ENCODE measurements at regions not wholly inside any gene's neighbourhood (a gene's known extent, or its start where the extent isn't known, plus 50 kb on each side); places are given as distances from the start of the nearest gene placed in this dataset.
"Not testable (repeated sequence)": the region's sequence is repeated elsewhere in the genome, so short reads cannot be mapped to it uniquely, and the experiment has no call there.

DNA sequence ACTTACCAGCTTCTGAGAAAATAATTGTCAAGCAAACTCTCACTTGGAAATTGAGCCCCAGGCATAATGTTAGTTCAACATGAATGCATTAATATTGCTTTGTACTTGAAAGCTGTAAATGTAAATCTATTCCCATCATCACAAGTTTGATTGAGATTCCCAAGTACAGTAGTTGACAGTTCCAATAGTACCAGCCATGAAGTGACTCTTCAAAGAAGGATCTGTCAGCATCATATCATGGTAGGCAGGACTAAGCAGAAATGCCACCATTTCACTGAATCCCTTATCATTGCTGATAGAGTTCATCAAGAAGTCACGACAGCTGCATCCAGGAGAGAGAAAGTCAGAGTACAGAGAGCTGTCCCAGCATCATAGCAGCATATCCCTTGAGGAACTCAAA, 348.7 kb downstream of the OMA1 start:
- no peak overlapping the region for H3K4me3 ChIP-seq (ENCODE audit: low read depth, low read length)
- TF ChIP-seq, protein P1, sequence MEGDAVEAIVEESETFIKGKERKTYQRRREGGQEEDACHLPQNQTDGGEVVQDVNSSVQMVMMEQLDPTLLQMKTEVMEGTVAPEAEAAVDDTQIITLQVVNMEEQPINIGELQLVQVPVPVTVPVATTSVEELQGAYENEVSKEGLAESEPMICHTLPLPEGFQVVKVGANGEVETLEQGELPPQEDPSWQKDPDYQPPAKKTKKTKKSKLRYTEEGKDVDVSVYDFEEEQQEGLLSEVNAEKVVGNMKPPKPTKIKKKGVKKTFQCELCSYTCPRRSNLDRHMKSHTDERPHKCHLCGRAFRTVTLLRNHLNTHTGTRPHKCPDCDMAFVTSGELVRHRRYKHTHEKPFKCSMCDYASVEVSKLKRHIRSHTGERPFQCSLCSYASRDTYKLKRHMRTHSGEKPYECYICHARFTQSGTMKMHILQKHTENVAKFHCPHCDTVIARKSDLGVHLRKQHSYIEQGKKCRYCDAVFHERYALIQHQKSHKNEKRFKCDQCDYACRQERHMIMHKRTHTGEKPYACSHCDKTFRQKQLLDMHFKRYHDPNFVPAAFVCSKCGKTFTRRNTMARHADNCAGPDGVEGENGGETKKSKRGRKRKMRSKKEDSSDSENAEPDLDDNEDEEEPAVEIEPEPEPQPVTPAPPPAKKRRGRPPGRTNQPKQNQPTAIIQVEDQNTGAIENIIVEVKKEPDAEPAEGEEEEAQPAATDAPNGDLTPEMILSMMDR (IDR thresholded peaks at IDR 0.05; ENCODE audit: low read depth, low read length, missing control alignments), result no peak
- DNase-seq (ENCODE audit: low read depth), result no peak

DNA sequence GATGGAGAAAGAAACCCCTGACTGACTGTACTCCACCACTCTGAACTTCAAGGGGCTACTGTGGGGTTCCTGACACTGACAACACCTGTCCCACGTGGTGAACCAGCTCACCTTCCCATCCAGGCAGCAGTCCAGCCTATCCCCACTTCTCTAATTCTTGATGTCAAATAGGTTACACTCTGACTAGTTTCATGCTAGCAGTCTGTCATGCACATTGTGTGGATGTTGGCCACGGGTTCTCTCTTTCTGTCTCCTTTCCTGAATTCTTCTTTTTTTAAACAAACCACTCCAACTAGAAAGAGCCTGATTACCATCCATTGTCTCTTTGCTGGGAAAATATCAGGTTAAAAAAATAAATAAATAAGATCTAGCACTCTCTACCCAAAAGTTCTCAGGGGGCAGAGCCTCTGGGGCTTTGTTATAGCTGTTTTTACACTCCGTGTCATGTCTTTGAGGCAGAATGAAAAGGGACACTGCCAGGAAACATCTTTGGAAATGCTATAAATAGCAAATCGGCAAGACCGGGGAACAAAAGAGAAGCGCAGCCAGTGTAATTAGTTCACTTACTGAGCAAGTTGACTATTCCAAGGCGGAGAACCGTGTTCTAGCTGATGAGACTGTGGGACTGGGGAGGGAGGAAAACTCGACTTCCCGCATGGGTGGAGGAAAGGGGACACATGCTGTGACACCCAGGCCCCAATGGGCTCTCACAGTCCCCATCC, 356.1 kb downstream of the OMA1 start:
- TF ChIP-seq, protein P1 (IDR thresholded peaks at IDR 0.05; ENCODE audit: low read depth, low read length, missing control alignments), result no peak
- no peak for DNase-seq (ENCODE audit: low read depth)
- H3K4me3 ChIP-seq (ENCODE audit: low read depth, low read length), result no peak overlapping the region

DNA sequence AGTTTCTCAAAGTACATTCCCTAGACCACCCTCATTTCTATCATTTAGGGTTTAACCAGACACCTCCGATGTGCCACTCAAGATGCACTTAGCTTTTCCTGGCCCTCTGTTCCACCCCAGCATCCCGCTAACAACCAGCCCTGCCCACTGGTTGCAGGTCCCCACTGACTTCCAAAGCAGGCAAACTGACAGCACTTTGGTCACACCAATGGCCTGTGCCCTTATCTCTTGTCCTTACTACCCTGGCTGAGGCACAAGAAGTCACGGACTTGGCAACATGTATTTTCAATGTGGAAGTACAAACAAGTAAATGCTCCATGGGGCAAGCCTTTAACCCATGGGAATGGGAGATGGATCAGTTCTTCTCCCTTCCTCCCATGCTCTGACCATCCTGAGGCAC, 357.1 kb downstream of the OMA1 start:
- TF ChIP-seq, protein P1 (IDR thresholded peaks at IDR 0.05; ENCODE audit: low read depth, low read length, missing control alignments), result no peak
- no peak for DNase-seq (ENCODE audit: low read depth)
- no peak overlapping the region for H3K4me3 ChIP-seq (ENCODE audit: low read depth, low read length)

DNA sequence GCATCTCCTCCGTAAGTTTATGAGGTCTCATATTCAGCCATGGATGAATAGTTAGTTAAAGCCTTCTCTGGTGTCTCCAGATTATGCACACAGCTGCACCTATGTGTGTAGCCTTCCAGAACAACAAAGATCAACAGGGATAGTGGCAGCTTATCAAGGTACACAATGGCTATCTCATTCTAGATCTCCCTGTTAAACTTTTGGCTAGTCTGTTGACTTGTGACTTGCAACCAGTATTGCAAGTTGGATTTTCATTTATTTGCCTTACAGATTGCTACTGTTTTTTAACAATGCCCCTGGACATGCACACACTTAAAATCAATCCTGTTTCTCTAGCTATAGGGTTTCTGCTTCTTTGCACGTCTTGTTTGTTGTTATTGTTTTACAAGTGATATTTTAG, 363.2 kb downstream of the OMA1 start:
- no peak for DNase-seq (ENCODE audit: low read depth)
- TF ChIP-seq, protein P1 (IDR thresholded peaks at IDR 0.05; ENCODE audit: low read depth, low read length, missing control alignments), result no peak

DNA sequence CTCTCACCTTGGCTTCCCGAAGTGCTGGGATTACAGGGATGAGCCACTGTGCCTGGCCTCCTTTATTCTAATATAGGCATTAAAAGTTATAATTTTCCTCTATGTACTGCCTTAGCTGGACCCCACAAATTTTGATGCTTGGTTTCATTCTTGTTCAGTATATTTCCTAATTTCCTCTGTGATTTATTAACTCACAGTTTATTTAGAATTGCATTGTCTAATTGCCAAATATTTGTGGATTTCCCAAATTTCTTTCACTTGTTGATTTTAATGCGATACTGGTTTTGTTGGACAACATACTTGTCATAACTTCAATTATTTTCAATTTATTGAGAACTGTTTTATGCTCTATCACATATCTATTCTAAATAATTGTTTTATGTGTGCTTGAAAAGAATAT, 366.0 kb downstream of the OMA1 start:
- TF ChIP-seq, protein P1 (IDR thresholded peaks at IDR 0.05; ENCODE audit: low read depth, low read length, missing control alignments), result no peak
- no peak overlapping the region for H3K4me3 ChIP-seq (ENCODE audit: low read depth, low read length)
- no peak for DNase-seq (ENCODE audit: low read depth)

More for the DNA sequence above, 363.2 kb downstream of the OMA1 start:
- H3K4me3 ChIP-seq (ENCODE audit: low read depth, low read length), result no peak overlapping the region

DNA sequence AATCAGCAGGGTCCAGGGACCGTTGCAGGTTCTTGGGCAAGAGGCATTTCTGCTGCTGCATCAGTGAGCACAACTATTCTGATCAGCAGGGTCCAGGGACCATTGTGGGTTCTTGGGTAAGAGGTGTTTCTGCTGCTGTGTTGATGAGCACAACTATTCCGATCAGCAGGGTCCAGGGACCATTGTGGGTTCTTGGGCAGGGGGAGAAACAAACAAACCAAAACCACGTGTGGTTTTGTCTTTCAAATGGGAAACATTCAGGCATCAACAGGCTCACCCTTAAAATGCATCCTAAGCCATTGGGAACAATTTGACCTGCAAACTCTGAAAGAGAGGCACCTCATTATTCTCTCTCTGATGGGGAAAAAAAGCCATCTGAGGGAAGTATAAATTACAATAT, 377.4 kb downstream of the OMA1 start:
- H3K4me3 ChIP-seq (ENCODE audit: low read depth, low read length); DNase-seq (ENCODE audit: low read depth): not testable (repeated sequence)

DNA sequence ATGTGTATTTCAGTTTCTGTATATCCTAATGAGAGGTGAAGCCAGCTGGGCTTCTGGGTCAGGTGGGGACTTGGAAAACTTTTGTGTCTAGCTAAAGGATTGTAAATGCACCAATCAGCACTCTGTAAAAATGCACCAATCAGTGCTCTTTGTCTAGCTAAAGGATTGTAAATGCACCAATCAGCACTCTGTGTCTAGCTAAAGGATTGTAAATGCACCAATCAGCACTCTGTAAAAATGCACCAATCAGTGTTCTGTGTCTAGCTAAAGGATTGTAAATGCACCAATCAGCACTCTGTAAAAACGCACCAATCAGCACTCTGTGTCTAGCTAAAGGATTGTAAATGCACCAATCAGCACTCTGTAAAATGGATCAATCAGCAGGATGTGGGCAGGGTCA, 379.4 kb downstream of the OMA1 start:
- DNase-seq (ENCODE audit: low read depth); H3K4me3 ChIP-seq (ENCODE audit: low read depth, low read length): not testable (repeated sequence)

DNA sequence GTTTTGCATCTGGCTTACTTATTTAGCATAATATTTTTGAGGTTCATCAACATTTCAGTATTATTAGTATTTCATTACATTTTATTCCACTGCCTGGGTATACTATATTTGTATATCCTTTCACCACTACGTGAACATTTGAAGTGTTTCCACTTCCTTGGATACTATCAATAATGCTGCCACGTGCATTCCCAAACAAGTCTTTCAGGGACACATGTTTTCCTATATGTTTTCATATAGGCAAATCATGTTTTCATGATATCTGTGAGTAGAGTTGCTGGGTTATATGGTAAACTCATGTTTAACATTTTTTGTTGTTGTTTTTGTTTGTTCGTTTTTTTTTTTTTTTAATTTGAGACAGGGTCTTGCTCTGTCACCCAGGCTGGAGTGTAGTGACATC, 380.1 kb downstream of the OMA1 start:
- TF ChIP-seq, protein P1 (IDR thresholded peaks at IDR 0.05; ENCODE audit: low read depth, low read length, missing control alignments), result no peak
- no peak for DNase-seq (ENCODE audit: low read depth)
- no peak overlapping the region for H3K4me3 ChIP-seq (ENCODE audit: low read depth, low read length)

All from GM12864 (cell line).